C4-2B (cell line): ENCODE measurements at regions not wholly inside any gene's neighbourhood (a gene's known extent, or its start where the extent isn't known, plus 50 kb on each side); places are given as distances from the start of the nearest gene placed in this dataset.
A peak's percentile ranks its signal among the peaks of the same experiment; 100 is the strongest.

Source experiments
- CTCF ChIP-seq: fragments of 450-650 bp; conservative IDR thresholded peaks from 2 replicates; pipeline ENCODE4 v1.5.1; 2017; ENCODE audit warnings: mild to moderate bottlenecking
- ZFX ChIP-seq: fragments of 450-650 bp; IDR thresholded peaks from 2 replicates; pipeline ENCODE4 v1.6.1; 2017

DNA sequence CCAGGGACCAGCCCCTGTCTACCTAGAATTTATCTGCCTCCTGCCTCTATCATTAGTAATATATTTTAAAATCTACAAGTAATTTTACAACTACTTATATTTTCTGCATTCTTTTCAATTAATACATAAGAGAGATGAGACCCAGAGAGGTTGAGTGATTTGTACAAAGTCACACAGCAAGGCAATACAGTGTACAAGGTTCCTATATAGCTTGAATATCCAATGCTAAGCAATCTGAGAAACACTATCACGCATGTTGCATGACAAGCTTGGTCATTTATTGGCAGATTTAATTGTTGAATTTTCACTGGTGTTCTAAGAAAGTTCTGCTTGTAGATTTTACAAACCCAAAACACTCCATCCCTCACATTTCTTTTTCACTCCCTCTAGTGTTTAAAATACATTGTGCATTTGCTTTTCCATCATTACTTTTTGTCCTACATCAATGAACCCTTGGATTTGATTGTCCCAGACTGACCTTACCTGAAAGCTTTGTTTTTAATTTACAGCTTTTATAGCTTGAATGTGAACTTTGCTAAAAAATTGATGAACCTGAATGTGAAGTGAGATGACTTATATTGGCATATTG, 520.9 kb upstream of the CITED2 start:
- TF ChIP-seq CTCF: peak; percentile 16; the same call in 1 of the 2 replicates
- no peak for TF ChIP-seq ZFX
